ENCODE measurements at regions not wholly inside any gene's neighbourhood (a gene's known extent, or its start where the extent isn't known, plus 50 kb on each side); places are given as distances from the start of the nearest gene placed in this dataset.
A peak's percentile ranks its signal among the peaks of the same experiment; 100 is the strongest.

DNA sequence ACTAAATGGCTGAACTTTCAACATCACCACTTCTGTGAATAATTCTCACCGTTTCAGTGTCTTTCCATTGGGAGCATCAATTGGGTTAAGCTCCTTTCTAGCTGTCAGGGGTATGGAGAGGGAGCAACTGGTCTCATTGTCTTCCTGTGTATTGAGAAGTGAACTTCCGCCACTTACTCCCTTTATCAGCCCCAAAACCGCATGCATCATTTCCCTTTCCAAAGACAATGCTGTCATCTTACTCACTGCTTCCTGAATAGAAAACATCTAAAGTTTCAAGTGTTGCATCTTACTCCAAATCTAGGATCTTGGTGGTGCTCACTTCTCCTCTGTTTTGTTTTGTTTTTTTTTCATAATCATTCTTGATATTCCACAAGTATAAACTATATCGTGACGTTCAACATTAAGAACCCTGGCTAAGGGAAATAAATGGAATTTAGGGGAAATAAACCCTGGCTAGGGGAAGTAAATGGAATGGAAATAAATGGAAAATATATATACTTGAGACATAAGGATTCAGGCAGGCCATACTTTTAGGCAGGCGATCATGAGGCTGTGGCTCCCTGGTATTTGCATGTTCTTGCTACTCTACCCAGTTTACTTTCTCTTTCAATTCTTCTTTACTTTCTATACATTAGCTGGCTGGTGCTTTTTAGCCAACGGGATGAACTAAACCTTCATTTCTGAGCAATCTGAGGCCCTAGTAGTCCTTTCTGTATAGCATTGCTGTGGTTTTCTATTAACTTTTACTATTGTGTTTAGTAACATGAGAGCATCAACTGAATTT, 371.9 kb downstream of the BMPER start:
- no peak for DNase-seq

DNA sequence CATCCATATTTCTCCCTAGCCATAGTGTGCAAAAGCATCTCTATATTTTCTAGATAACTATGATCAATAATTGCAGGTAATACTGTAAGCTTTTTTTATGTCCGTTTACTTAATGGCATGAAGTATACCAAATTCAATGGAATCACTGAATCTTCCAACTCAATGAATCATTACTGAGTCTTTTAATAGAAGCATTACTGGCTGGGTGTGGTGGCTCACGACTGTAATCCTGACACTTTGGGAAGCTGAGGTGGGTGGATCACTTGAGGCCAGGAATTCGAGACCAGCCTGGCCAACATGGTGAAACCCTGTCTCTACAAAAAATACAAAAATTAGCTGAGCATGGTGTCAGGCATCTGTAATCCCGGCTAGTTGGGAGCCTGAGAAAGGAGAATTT, 372.5 kb downstream of the BMPER start:
- DNase-seq = no peak

DNA sequence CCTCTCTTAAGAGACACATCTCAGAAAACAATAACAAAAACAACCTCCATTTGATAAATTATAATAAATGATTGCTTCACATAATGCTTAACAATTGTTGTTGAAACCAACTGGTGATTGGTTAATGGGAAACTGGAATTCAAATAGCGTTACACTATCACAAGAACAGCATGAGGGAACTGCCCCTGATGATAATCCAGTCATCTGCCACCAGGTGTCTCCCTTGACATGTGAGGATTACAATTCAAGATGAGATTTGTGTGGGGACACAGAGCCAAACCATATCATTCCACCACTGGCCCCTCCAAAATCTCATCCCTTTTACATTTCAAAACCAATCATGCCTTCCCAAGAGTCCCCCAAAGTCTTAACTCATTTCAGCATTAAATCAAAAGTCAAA, 375.9 kb downstream of the BMPER start:
- no peak for DNase-seq

DNA sequence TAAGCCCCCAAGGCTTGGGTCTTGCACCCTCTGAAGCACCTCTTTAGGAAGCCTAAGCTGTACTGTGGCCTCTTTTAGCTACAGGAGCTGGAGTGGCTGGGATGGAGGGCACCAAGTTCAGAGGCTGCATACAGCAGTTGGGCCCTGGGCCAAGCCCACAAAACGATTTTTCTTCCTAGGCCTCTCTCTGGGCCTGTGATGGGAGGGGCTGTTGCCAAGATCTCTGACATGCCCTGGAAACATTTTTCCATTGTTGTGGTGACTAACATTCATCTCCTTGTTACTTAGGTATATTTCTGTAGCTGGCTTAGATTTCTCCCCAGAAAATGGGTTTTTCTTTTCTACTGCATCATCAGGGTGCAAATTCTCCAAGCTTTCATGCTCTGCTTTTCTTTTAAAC, 375.7 kb upstream of the NPSR1 start:
- DNase-seq = no peak

DNA sequence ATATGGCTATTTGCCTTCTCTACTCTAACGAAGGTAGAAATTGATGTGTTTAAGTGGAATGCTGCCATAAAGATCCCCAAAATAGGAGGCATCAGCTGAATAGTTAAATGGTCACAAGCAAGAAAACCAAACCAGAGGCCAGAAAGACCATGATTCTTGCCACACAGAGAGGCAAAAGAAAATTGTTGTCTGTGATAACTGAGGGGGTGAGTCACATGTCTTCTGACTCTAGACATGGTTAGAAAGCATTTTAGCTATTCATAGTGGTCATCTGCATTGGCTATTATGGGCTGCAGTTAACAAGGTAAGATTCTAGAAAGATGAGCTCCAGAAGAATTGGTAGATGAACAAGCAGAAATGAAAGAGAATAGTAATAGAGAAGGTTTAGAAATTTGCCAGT, 361.4 kb upstream of the NPSR1 start:
- DNase-seq = no peak

DNA sequence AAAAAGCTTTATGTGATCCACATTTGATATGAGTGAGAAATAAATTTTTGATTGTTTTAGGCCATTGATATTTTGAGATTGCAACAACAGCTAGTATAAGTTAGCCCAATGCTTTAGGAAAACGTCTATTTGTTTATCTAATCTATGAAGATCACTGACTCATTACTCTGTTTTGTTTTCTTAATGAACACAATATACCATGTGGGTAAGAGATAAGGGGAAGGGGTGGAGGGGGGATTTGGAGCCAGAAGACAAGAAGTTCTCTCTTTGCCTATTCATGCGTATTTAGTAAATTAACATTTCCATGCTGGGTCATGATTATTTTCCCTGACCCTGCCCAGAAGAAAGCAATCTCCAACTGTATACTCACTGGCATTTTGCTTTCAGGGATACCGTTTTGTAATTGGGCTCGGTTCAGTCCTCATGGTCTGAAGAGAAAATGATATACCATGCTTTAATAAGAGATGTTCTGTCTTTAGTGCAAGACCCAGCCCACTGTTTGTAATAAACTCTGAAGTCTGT, 359.5 kb upstream of the NPSR1 start:
- DNase-seq = no peak

DNA sequence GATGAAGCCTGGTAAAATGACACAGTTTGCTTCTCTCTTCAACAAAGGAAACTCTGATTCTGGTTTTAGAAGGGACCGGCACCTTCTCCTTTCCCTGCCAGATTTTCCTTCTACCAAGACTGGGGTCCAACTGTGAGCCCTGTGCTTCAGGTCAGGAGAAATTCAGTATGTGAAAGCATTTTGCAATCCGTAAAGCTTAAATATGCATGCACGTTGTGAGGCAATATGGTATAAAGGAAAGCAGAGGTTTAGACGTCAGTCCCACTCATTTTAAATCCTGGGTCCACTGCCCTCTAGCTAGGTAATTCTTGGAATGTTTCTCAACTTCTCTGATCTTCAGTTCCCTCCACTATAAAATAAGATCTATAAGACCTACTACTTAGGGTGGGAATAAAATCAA, 359.0 kb upstream of the NPSR1 start:
- no peak for DNase-seq

DNA sequence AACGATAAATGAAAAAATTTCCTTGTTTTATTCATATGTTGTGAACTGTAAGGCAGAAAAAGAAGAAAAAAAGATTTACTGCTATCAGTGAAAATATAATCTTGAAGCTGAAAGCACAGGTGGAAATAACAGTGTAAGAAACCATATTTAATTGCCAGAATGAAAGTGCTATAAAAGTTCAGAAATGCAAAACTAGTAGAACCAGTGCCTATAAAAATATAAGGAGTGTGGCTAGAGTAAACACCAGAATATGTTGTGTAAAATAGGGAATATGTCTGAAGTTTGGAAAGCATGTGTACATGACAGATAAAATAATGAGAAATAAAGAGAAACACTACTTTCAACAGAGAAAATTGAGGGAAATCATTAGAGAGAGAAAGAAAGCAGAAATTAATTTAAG, 350.5 kb upstream of the NPSR1 start:
- no peak for DNase-seq

DNA sequence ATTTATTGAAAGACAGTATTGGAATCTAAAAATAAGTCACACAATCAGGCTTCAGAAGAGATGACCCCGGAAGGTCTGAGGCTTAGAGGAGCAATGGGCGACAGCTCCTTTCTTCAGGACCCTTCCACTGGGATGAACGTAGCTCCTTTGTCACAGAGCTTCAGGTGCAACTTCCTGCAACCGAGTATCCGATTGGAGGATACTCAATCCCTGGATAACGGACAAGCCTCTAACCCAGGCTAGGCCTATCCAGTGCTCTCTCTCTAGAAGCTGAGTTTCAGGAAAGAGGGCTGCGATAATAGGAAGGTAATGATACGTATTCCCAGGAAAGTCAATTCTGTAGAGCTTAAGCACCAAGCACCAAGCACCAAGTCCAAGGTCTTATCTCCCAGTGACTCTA, 349.4 kb upstream of the NPSR1 start:
- DNase-seq = no peak

DNA sequence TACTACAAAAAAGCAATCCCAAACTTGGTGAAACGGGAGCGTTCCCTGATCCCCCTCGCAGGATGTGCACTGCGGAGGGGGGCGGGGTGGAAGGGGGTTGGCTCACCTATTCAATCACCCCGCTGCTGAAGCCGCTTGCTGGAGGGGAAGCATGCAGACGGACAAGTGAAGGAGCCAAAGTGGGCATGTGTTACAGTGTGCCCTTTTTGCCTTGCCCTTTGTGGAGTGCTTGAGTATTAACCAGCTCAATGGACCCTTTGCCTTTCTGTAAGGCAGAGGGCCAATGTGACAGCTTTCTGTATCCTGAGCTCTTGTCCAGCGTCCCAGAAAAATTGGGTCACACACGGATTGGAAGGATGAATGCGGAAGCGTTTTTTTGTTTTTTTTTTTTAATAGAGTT, 348.9 kb upstream of the NPSR1 start:
- DNase-seq = no peak

DNA sequence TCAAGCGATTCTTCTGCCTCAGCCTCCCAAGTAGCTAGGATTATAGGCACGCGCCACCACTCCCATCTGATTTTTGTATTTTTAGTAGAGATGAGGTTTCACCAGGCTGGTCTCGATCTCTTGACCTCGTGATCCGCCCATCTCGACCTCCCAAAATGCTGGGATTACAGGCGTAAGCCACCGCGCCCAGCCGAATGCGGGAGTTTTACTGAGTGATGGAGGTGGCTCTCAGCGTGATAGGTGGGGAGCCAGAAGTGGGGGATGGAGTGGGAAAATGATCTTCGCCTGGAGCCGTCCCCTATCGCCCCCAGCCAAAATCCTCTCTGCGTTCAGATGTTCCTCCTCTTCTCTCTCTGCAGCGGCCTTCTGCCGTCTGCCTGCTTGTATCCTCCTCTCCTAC, 348.4 kb upstream of the NPSR1 start:
- DNase-seq = no peak

DNA sequence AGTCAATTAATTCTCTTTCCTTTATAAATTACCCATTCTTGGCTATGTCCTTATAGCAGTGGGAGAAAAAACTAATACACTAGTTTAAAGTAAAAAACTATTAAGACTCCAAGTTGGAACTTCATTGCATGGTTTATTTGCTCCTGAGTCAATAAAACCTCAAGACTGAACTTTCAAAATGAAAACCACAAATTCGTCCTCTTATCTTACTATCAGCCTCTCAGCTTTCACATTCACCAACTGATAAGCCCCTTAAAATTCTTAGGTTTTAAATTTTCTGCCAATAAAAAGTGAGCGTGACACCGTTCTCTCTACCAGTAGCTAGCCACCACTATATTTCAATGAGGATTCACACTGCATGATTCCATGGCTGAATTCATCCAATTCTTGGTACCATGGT, 346.4 kb upstream of the NPSR1 start:
- no peak for DNase-seq

DNA sequence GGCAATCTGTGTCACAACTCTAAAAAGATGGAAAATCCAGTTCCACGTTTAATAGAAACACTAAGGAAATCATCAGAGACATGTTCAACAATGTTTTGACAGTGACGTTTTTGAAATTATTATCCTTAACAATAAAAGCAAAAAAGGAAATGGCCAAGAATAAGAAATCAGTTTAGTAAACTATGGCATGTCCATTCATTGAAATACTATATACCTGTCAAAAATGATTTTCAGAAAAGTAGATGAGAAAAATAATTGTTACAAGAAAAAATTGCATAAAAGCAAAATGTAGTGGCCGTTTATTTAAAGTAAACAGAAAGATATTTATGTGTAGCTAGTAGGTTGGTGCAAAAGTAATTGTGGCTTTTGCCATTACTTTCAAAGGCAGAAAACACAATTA, 345.4 kb upstream of the NPSR1 start:
- DNase-seq = no peak

DNA sequence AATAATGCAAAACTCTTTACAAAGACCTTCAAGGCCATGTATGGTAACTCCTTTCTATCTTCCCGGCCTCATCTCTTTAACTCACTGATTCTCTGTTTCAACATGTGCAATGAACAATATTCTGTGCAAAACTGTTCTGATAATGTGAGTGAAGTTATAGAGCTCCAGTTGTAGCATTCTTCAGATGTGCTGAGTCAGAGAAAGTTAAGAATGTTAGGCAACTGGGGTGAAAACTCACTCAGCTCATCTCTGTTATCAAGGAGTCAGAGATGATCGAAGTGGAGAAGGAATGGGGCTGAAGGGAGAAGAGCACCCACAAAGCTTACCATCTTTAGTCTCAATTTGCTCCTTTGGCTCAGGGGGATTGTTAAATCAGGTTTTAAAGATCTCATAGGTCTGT, 344.7 kb upstream of the NPSR1 start:
- DNase-seq = no peak

DNA sequence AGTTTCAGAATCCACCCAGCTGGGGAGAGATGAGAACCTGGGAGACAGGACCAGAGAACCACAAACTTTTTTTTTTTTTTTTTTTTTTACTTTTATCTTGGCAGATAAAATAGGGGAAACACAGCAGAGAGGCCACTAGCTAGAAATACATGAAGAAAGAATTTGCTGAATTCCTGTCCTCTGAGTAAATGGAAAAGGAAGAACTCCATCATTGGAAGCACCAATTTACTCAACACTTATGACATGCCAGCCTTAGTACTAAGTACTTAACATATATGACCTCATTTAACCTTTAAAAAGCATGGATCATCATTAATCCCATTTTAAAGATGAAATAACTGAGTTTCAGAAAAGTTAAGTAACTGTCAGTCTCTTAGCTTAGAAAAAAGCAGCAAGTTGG, 343.0 kb upstream of the NPSR1 start:
- DNase-seq = no peak

DNA sequence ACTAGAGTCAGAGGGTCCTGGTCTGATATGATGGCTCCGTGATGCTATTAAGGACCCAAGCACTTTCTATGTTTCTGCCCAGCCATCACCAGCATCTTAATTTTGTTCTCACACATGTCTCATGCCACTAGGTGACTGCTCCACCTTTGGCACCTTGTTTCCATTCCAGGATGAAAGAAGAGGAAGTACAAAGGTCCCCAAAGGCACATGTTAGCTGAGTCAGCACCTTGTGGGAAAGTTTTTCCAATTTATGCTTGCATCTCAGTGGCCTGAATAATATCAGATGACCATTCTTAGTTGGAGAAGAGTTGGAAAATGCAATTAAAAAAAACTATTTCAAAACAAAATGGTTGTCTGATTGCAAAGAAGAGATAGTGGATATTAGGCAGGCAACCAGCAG, 341.0 kb upstream of the NPSR1 start:
- no peak for DNase-seq

DNA sequence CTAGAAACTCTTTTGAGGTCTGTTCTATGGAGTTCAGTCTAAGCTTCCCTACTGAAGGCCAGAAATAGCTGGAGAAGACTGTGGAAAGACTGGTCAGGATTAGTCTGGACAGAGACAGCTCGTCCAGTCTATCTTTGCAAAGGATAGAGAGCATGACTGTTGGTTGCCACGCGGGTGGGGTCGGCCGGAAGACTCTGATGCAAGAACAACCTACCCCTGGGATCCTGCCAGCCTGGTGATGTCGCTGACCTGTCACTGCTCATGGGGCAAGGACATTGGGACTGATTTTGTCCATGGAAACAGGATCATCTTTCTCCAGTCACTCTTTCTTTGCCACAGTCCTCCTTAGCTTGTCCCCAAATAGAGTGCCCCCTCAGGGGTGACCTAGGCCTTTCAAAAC, 337.6 kb upstream of the NPSR1 start:
- DNase-seq = no peak

DNA sequence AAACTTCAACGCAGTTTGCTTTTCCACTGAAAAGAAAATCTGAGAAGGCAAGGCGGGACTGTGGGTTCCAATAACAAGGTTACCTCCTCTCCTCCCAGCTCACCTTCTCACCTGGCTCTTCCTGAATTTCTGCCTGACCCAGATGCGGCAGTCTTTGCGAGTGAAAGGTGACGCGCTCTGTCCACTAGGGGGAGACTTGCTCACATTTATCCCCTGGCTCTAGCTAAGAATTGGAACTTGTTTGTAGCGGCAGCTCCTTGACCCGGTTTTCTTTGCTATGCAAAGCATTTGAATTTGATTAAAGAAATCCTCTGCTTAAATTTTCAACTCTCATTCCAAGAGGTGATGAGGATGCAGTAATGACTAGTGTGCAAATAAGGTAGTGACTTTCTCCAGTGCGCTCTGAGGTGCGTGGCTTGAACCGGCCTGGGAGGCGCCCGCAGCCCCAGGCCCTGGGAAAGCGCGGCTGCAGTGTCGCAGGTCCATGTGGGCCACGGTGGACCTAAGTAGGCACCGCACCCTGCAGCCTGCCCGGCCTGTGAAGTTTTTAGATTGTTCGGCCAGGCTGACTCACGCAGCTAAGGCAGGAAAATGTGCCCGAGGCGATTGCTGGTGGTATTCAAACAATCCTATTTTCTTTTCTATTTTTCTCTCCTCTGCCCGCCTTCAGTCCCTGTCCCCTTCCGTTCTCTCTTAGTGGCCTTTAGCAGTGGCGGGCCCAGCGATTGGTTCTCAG, 336.9 kb upstream of the NPSR1 start:
- DNase-seq = peak; percentile 19

DNA sequence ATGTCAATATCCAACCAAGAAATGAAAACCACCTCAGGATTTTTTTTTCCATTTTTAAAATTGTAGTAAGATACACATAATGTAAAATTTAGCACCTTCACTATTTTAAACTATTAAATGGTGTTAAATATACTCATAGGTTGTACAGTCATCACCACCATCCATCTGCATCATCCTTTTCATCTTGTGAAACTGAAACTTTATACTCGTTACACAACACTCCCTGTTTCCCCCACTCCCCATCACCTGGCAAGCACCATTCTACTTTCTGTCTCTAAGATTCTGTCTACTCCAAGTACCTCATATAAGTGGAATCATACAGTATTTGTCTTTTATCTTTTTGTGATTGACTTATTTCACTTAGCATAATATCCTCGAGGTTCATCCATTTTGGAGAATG, 335.2 kb upstream of the NPSR1 start:
- no peak for DNase-seq

DNA sequence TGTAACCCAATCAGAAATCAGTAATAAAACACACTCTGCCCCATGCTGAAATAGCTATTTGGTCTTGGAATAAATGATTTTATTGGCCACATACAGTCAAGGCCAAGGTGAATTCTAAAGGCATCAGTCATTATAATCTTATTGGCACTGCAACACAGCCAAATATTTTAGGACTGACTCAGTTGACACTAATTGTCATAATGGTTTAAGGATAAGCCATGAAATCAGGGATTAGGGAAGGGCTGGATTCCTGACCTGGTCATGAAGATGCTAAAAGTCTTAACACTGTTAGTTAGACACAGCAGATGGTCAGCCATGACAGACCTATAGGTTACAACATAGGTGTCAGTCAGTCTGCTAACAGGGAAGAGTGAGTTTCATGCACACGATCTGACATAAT, 330.3 kb upstream of the NPSR1 start:
- no peak for DNase-seq

DNA sequence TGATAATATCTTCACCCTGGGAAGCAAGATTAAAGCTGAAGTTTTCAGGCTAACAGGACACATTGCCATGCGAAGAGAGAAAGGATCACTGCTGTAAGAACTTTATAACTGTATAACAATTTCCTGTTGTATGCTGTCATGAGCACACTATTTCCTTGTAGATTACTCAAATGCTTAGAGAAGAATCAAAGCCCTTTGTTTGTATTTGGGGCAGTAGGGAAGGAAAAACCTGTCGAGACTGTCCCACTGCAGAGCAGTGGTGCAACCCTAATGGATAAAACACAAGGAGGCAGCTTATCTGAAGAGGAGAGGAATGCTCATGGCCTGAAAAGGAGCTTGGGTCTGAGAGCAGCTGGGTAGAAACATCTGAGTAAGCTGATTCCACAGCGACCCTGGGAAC, 327.7 kb upstream of the NPSR1 start:
- no peak for DNase-seq

DNA sequence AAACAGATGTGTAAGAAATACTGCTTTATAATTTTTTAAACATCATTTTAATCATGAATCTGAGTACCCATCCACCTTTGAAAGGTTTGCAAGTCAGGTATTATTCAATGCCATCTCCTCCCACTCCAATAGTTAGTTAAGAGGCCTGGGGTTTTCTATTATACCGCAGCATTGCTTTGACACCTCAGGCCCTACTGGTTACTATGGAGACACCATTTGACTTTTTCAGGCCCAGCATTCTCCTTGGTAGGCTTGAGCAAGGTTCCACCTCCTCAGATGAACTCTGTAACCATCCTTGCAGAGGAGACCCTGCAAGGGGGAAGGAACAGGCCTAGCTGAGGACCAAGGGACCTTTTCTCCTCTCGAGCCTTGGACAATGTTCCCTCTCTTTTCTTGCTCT, 326.9 kb upstream of the NPSR1 start:
- no peak for DNase-seq

DNA sequence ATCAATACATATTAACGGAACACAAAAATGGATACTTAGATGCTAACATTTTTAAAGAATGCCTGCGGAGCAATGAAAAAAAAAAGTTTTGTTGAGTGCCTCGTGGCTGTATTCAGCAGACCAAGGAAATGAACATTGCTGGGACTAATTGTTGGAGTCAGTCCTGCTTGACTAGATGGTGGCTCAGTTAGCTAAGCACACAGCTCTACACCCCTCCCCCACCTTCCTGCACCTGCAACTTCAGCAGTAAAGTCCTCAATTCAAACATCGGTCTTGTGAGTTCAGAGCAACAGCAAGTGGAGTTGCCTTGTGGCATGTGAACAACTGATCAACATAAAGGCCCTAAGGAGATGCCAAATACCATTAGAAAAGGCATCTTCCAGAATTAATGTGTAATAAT, 326.0 kb upstream of the NPSR1 start:
- no peak for DNase-seq

DNA sequence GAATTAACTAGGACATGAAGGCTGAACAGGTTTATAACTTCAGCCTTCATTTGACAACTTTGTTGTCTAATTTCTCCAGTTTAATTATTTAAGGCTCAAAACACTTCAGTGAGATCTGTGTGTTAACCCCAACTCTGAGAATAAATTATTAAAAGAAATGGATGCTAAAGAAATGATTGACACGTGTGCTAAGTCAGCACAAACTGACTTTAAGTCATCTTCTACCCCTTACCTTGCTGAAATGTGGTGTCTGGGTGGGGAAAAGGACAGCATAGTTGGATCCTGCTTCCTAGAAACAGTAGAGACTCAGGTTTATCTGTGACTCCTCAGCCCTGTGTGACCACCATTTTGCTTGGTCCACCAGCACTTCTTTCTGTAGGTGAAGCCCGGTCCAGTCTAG, 324.8 kb upstream of the NPSR1 start:
- DNase-seq = no peak

DNA sequence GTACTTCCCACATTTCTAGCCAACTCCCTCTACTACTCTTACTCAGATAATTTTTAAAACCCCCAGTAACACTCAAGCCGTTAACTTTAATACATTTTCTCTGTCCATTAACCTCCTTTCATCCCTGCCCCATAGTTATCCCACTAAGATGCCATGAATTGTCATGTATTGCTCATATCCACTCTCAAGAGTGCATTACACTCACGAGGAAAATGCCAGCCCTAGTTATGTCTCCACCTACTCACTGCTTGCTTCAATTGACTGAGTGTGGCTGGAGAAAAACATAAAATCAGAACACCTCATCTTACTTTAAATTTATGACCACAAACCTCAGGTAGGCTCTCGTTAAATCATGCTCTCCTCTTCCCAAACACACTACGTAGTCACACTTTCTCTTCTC, 324.1 kb upstream of the NPSR1 start:
- no peak for DNase-seq

Data from central memory CD4-positive, alpha-beta T cell (primary cell).